ENCODE measurements at regions not wholly inside any gene's neighbourhood (a gene's known extent, or its start where the extent isn't known, plus 50 kb on each side); places are given as distances from the start of the nearest gene placed in this dataset.

DNA sequence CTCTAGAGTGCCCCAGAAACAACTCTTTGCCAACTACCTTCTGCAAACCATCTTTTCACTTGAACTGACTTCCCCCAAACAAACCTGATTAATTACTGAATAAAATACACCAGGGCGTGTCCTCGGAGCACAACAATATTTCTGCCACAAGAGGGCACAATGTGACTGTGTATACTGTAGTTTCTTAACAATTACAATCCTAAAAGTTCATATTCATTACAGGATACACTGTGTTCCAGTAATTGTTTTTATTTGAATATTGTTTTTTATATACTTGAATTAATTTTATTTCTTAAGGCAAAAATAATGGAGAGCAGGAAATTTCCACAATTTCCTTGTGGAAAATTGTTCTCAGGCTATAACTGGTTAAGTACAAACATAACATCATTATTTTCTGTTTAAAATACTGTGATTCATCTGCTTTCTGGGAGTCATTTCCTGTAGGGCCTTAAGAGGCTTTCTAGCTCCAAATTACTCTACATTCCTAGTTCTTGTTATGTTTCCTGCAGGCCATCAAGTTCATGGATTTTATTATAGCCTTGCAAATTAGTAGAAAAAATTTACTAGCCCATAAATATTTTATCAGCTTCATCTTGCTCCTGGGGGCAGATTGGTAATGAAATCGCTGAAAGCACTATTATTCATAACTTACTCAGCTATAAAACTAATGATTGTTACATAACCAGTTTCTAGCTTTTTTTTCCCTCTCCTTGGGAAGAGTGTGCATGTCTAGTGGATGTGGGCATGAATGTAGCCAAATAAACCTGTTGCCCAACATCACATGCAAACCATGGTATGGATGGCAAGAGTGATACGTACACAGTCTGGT is 51.9 kb upstream of the SLC22A16 start:
- TF ChIP-seq TAF1 (IDR thresholded peaks at IDR 0.05; ENCODE audit: borderline replicate concordance, insufficient read depth, low read length) (no peak), POLR2AphosphoS5 (IDR thresholded peaks at IDR 0.05; ENCODE audit: low read depth, low read length) (no peak), FOXP2 (optimal IDR thresholded peaks at IDR 0.05; ENCODE audit: borderline replicate concordance, extremely low read depth, extremely low read length, insufficient read depth) (no peak)

DNA sequence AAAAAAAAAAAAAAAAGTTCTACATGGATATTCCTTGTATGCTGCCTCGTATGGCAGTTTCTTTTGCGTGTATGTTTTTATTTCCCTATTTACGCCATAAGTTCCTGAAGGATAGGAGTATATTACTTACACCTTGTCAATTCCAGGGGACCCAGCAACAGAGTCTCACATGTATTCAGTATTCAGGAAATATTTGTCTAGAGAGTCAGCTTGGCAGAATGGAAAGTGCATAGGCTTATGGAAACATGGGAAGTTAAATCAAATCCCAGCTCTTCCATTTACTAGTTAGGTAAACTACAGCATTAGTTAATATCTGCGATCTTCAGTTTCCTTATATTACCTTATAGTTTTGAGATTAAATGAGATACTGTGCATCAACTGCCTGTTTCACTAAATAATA is 51.1 kb upstream of the SLC22A16 start:
- TF ChIP-seq, protein P1, sequence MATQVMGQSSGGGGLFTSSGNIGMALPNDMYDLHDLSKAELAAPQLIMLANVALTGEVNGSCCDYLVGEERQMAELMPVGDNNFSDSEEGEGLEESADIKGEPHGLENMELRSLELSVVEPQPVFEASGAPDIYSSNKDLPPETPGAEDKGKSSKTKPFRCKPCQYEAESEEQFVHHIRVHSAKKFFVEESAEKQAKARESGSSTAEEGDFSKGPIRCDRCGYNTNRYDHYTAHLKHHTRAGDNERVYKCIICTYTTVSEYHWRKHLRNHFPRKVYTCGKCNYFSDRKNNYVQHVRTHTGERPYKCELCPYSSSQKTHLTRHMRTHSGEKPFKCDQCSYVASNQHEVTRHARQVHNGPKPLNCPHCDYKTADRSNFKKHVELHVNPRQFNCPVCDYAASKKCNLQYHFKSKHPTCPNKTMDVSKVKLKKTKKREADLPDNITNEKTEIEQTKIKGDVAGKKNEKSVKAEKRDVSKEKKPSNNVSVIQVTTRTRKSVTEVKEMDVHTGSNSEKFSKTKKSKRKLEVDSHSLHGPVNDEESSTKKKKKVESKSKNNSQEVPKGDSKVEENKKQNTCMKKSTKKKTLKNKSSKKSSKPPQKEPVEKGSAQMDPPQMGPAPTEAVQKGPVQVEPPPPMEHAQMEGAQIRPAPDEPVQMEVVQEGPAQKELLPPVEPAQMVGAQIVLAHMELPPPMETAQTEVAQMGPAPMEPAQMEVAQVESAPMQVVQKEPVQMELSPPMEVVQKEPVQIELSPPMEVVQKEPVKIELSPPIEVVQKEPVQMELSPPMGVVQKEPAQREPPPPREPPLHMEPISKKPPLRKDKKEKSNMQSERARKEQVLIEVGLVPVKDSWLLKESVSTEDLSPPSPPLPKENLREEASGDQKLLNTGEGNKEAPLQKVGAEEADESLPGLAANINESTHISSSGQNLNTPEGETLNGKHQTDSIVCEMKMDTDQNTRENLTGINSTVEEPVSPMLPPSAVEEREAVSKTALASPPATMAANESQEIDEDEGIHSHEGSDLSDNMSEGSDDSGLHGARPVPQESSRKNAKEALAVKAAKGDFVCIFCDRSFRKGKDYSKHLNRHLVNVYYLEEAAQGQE (IDR thresholded peaks at IDR 0.05; ENCODE audit: insufficient read depth in 1 of 2, low read depth in 2 of 2, low read length in 2 of 2), result no peak
- no peak for TF ChIP-seq SIN3A (IDR thresholded peaks at IDR 0.05; ENCODE audit: borderline replicate concordance, insufficient read depth, low read length)
- no peak for TF ChIP-seq FOXP2 (optimal IDR thresholded peaks at IDR 0.05; ENCODE audit: borderline replicate concordance, extremely low read depth, extremely low read length, insufficient read depth)
- TF ChIP-seq POLR2AphosphoS5 (IDR thresholded peaks at IDR 0.05; ENCODE audit: low read depth, low read length), result no peak
- TF ChIP-seq TAF1 (IDR thresholded peaks at IDR 0.05; ENCODE audit: borderline replicate concordance, insufficient read depth, low read length), result no peak

DNA sequence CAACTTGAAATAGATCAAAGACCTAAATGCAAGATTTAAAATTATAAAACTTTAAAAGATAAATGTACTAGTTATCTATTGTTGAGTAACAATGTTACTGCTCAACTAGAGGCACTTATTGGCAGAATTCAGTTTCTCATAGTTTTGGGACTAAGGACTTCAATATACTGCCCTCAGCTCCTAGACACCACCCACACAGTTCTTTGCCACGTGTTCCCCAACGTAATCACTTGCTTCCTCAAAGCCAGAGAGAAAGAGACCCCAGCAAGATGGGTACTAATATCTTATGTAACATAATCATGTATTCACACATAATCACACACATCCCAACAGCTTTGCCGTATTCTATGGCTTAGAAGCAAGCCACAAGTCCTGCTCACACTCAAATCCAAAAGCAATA is 50.3 kb upstream of the SLC22A16 start:
- no peak for TF ChIP-seq TAF1 (IDR thresholded peaks at IDR 0.05; ENCODE audit: borderline replicate concordance, insufficient read depth, low read length)
- TF ChIP-seq SIN3A (IDR thresholded peaks at IDR 0.05; ENCODE audit: borderline replicate concordance, insufficient read depth, low read length), result no peak
- TF ChIP-seq, protein P1 (IDR thresholded peaks at IDR 0.05; ENCODE audit: insufficient read depth in 1 of 2, low read depth in 2 of 2, low read length in 2 of 2), result no peak
- TF ChIP-seq POLR2AphosphoS5 (IDR thresholded peaks at IDR 0.05; ENCODE audit: low read depth, low read length), result no peak
- TF ChIP-seq FOXP2 (optimal IDR thresholded peaks at IDR 0.05; ENCODE audit: borderline replicate concordance, extremely low read depth, extremely low read length, insufficient read depth), result no peak

Data from PFSK-1 (cell line).